ENCODE measurements at regions not wholly inside any gene's neighbourhood (a gene's known extent, or its start where the extent isn't known, plus 50 kb on each side); places are given as distances from the start of the nearest gene placed in this dataset.

GRCh38 chr12:60830381-60830780 is 1234.6 kb downstream of the SLC16A7 start:
- H3K79me2 ChIP-seq (ENCODE audit: insufficient read depth, low read length): no peaks in the 10 kb centered on the region
- no peak for TF ChIP-seq CTCF (conservative IDR thresholded peaks at IDR 0.05; ENCODE audit: low read length)
- TF ChIP-seq EZH2phosphoT487 (IDR thresholded peaks at IDR 0.05; ENCODE audit: borderline replicate concordance): no peak
- no peaks in the 10 kb centered on the region for H3K27me3 ChIP-seq (ENCODE audit: insufficient read depth, low read length, poor library complexity, severe bottlenecking)
- H3K4me1 ChIP-seq (ENCODE audit: insufficient read depth, low read length, poor library complexity, severe bottlenecking): no peaks in the 10 kb centered on the region
- H4K20me1 ChIP-seq (ENCODE audit: insufficient read depth, low read length, poor library complexity, severe bottlenecking): no peaks in the 10 kb centered on the region
- no peaks in the 10 kb centered on the region for H3K36me3 ChIP-seq (ENCODE audit: insufficient read depth, low read length)
- no peaks in the 10 kb centered on the region for H3K9me3 ChIP-seq (ENCODE audit: insufficient read depth, low read depth, low read length)
- no peaks in the 10 kb centered on the region for H3F3A ChIP-seq (ENCODE audit: low read depth)
- H3K9me2 ChIP-seq (replicated peaks; ENCODE audit: low read depth, low read length): no peaks in the 10 kb centered on the region
- H3K4me2 ChIP-seq (ENCODE audit: low read depth, low read length, poor library complexity, severe bottlenecking): no peak overlapping the region
- no peak overlapping the region for H3K4me3 ChIP-seq (ENCODE audit: low read length, poor library complexity, severe bottlenecking)
- H2AFZ ChIP-seq (ENCODE audit: low read length): no peak overlapping the region
- H3K9ac ChIP-seq (ENCODE audit: low read depth, low read length, poor library complexity, severe bottlenecking): no peak overlapping the region

- TF ChIP-seq CTCF (conservative IDR thresholded peaks at IDR 0.05; ENCODE audit: low read length) (no peak), EZH2phosphoT487 (IDR thresholded peaks at IDR 0.05; ENCODE audit: borderline replicate concordance) (no peak)
- Histone ChIP-seq H3K9me2 (replicated peaks; ENCODE audit: low read depth, low read length) (no peaks in the 10 kb centered on the region), H2AFZ (ENCODE audit: low read length) (no peak overlapping the region), H4K20me1 (ENCODE audit: insufficient read depth, low read length, poor library complexity, severe bottlenecking) (no peaks in the 10 kb centered on the region), H3K4me1 (ENCODE audit: insufficient read depth, low read length, poor library complexity, severe bottlenecking) (no peaks in the 10 kb centered on the region), H3K79me2 (ENCODE audit: insufficient read depth, low read length) (no peaks in the 10 kb centered on the region), H3K4me2 (ENCODE audit: low read depth, low read length, poor library complexity, severe bottlenecking) (no peak overlapping the region), H3K9ac (ENCODE audit: low read depth, low read length, poor library complexity, severe bottlenecking) (no peak overlapping the region), H3F3A (ENCODE audit: low read depth) (no peaks in the 10 kb centered on the region), H3K36me3 (ENCODE audit: insufficient read depth, low read length) (no peaks in the 10 kb centered on the region), H3K4me3 (ENCODE audit: low read length, poor library complexity, severe bottlenecking) (no peak overlapping the region), H3K9me3 (ENCODE audit: insufficient read depth, low read depth, low read length) (no peaks in the 10 kb centered on the region), H3K27me3 (ENCODE audit: insufficient read depth, low read length, poor library complexity, severe bottlenecking) (no peaks in the 10 kb centered on the region)
These were observed 1236.5 kb downstream of the SLC16A7 start for GRCh38 chr12:60832290-60832689.

GRCh38 chr12:60834372-60834771 is 1238.5 kb downstream of the SLC16A7 start:
- Histone ChIP-seq H3K4me3 (ENCODE audit: low read length, poor library complexity, severe bottlenecking) (no peak overlapping the region), H4K20me1 (ENCODE audit: insufficient read depth, low read length, poor library complexity, severe bottlenecking) (no peaks in the 10 kb centered on the region), H3K9me3 (ENCODE audit: insufficient read depth, low read depth, low read length) (no peaks in the 10 kb centered on the region), H3K36me3 (ENCODE audit: insufficient read depth, low read length) (no peaks in the 10 kb centered on the region), H3K79me2 (ENCODE audit: insufficient read depth, low read length) (no peaks in the 10 kb centered on the region), H3F3A (ENCODE audit: low read depth) (no peaks in the 10 kb centered on the region), H3K9me2 (replicated peaks; ENCODE audit: low read depth, low read length) (no peaks in the 10 kb centered on the region), H3K9ac (ENCODE audit: low read depth, low read length, poor library complexity, severe bottlenecking) (no peak overlapping the region), H3K27me3 (ENCODE audit: insufficient read depth, low read length, poor library complexity, severe bottlenecking) (no peaks in the 10 kb centered on the region), H3K4me1 (ENCODE audit: insufficient read depth, low read length, poor library complexity, severe bottlenecking) (no peaks in the 10 kb centered on the region), H2AFZ (ENCODE audit: low read length) (no peak overlapping the region), H3K4me2 (ENCODE audit: low read depth, low read length, poor library complexity, severe bottlenecking) (no peak overlapping the region)
- TF ChIP-seq EZH2phosphoT487 (IDR thresholded peaks at IDR 0.05; ENCODE audit: borderline replicate concordance) (no peak), CTCF (conservative IDR thresholded peaks at IDR 0.05; ENCODE audit: low read length) (no peak)

All from Loucy (cell line).